Testis (tissue), 2 donors: ENCODE measurements at regions not wholly inside any gene's neighbourhood (a gene's known extent, or its start where the extent isn't known, plus 50 kb on each side); places are given as distances from the start of the nearest gene placed in this dataset.

ENCODE experiments used
- CTCF ChIP-seq, 3 experiments: fragments of 450-650 bp in 2 of 3; fragments of 200-600 bp in 1 of 3; sonication (generic) in 1 of 3; IDR thresholded peaks; one replicate each; pipeline ENCODE4 v1.5.1; 2016 to 2019; ENCODE audit warnings: antibody characterized with exemption in 3 of 3, mild to moderate bottlenecking in 2 of 3, moderate library complexity in 1 of 3
- POLR2A ChIP-seq: fragments of 450-650 bp; IDR thresholded peaks from one replicate; pipeline ENCODE4 v1.6.1; 2017; ENCODE audit warnings: antibody characterized with exemption, mild to moderate bottlenecking, moderate library complexity

GRCh38 chr2:67724261-67724660, 327.1 kb downstream of the ETAA1 start:
- TF ChIP-seq POLR2A (no peak), CTCF (IDR thresholded peaks at IDR 0.05) (no peak)
